Stimulated activated naive B cell treated with anti-CD40 and anti-IgM and Interleukin-4, amounts not matched to agents 10 μg/mL and 1 μg/mL and 100 μg/mL, for 72 hours (primary cell): ENCODE measurements at regions not wholly inside any gene's neighbourhood (a gene's known extent, or its start where the extent isn't known, plus 50 kb on each side); places are given as distances from the start of the nearest gene placed in this dataset.
"Not testable (repeated sequence)": the region's sequence is repeated elsewhere in the genome, so short reads cannot be mapped to it uniquely, and the experiment has no call there.

Experiments
- ATAC-seq, 2 donors: fragments of 150-1000 bp; cut with Tn5 transposase; replicated peaks; 2 replicates each; pipeline ENCODE4 v1.10.0; 2021; ENCODE audit warnings: moderate library complexity in 1 of 2
- DNase-seq: peaks from one replicate; pipeline ENCODE4 v3.0.0; 2021
- H3K27ac Mint-ChIP-seq: one replicate; pipeline ENCODE4 v1.8.0; 2022; ENCODE audit warnings: mild to moderate bottlenecking, mixed read lengths
- H3K27me3 Mint-ChIP-seq, 2 donors: one replicate each; pipeline ENCODE4 v1.8.0; 2022; ENCODE audit warnings: mixed read lengths in 2 of 2
- H3K36me3 Mint-ChIP-seq, 2 donors: one replicate each; pipeline ENCODE4 v1.8.0; 2022; ENCODE audit warnings: mixed read lengths in 2 of 2, mild to moderate bottlenecking in 1 of 2
- H3K4me1 Mint-ChIP-seq, 2 donors: one replicate each; pipeline ENCODE4 v1.8.0; 2022; ENCODE audit warnings: mixed read lengths in 2 of 2, mild to moderate bottlenecking in 1 of 2
- H3K4me3 Mint-ChIP-seq, 2 donors: one replicate each; pipeline ENCODE4 v1.8.0; 2022; ENCODE audit warnings: mild to moderate bottlenecking in 2 of 2, mixed read lengths in 2 of 2, moderate library complexity in 1 of 2
- H3K9me3 Mint-ChIP-seq, 2 donors: one replicate each; pipeline ENCODE4 v1.8.0; 2022; ENCODE audit warnings: mixed read lengths in 2 of 2, mild to moderate bottlenecking in 1 of 2

GRCh38 chr17:5897981-5898380, 172.2 kb upstream of the WSCD1 start:
- H3K4me3 Mint-ChIP-seq, DNase-seq: not testable (repeated sequence)

GRCh38 chr17:5898406-5898805, 171.8 kb upstream of the WSCD1 start:
- peaks cover 0 to 9% of the 10 kb centered on the region in 2 donors for H3K9me3 Mint-ChIP-seq
- peaks cover 5 to 6% of the 10 kb centered on the region in 2 donors for H3K4me1 Mint-ChIP-seq
- no peak for DNase-seq
- H3K27ac Mint-ChIP-seq, result no peak overlapping the region
- ATAC-seq, result no peak
- peaks cover 0 to 2% of the 10 kb centered on the region in 2 donors for H3K36me3 Mint-ChIP-seq
- H3K4me3 Mint-ChIP-seq, result no peak overlapping the region
- H3K27me3 Mint-ChIP-seq, result peaks cover 23 to 33% of the 10 kb centered on the region in 2 donors

More at GRCh38 chr17:5897981-5898380, 172.2 kb upstream of the WSCD1 start:
- H3K27ac Mint-ChIP-seq, H3K36me3 Mint-ChIP-seq, ATAC-seq, H3K9me3 Mint-ChIP-seq, H3K4me1 Mint-ChIP-seq: not testable (repeated sequence)
- peaks cover 23 to 37% of the 10 kb centered on the region in 2 donors for H3K27me3 Mint-ChIP-seq

GRCh38 chr17:5899496-5900195, 170.5 kb upstream of the WSCD1 start:
- ATAC-seq (no peak), DNase-seq (no peak)
- no peak overlapping the region for H3K27ac Mint-ChIP-seq
- no peak overlapping the region for H3K4me3 Mint-ChIP-seq
- peaks cover 0 to 2% of the 10 kb centered on the region in 2 donors for H3K36me3 Mint-ChIP-seq
- peaks cover 5 to 6% of the 10 kb centered on the region in 2 donors for H3K4me1 Mint-ChIP-seq
- H3K27me3 Mint-ChIP-seq, result peaks cover 23 to 27% of the 10 kb centered on the region in 2 donors
- peaks cover 9 to 12% of the 10 kb centered on the region in 2 donors for H3K9me3 Mint-ChIP-seq

- Mint-ChIP-seq H3K36me3 (peaks cover 0 to 2% of the 10 kb centered on the region in 2 donors), H3K4me3 (no peak overlapping the region), H3K27me3 (peaks cover 17 to 22% of the 10 kb centered on the region in 2 donors), H3K9me3 (peaks cover 9 to 14% of the 10 kb centered on the region in 2 donors), H3K27ac (no peak overlapping the region), H3K4me1 (peaks cover 3 to 5% of the 10 kb centered on the region in 2 donors)
- DNase-seq (no peak), ATAC-seq (no peak)
Observed at GRCh38 chr17:5901731-5902130, 168.4 kb upstream of the WSCD1 start.

GRCh38 chr17:5902181-5903140, 167.7 kb upstream of the WSCD1 start:
- ATAC-seq, result no peak
- Mint-ChIP-seq H3K4me3 (no peak overlapping the region), H3K36me3 (peaks cover 0 to 2% of the 10 kb centered on the region in 2 donors)

GRCh38 chr17:5911919-5912318, 158.3 kb upstream of the WSCD1 start:
- H3K4me1 Mint-ChIP-seq, result no peaks in the 10 kb centered on the region
- H3K9me3 Mint-ChIP-seq, result peaks cover 0 to 7% of the 10 kb centered on the region in 2 donors
- ATAC-seq (no peak), DNase-seq (no peak)
- no peak overlapping the region for H3K27ac Mint-ChIP-seq
- H3K4me3 Mint-ChIP-seq, result no peak overlapping the region
- no peaks in the 10 kb centered on the region for H3K36me3 Mint-ChIP-seq
- peaks cover 7 to 8% of the 10 kb centered on the region in 2 donors for H3K27me3 Mint-ChIP-seq

More at GRCh38 chr17:5902181-5903140, 167.7 kb upstream of the WSCD1 start:
- H3K4me1 Mint-ChIP-seq, result peaks cover 2% of the 10 kb centered on the region in 2 donors
- H3K9me3 Mint-ChIP-seq, result peaks cover 9 to 14% of the 10 kb centered on the region in 2 donors
- peaks cover 11 to 16% of the 10 kb centered on the region in 2 donors for H3K27me3 Mint-ChIP-seq
- H3K27ac Mint-ChIP-seq, result no peak overlapping the region
- DNase-seq, result no peak

GRCh38 chr17:5913032-5913531, 157.1 kb upstream of the WSCD1 start:
- Mint-ChIP-seq H3K9me3 (peaks cover 0 to 7% of the 10 kb centered on the region in 2 donors), H3K4me3 (no peak overlapping the region), H3K27ac (no peak overlapping the region), H3K36me3 (no peaks in the 10 kb centered on the region), H3K4me1 (no peaks in the 10 kb centered on the region), H3K27me3 (peaks cover 7 to 8% of the 10 kb centered on the region in 2 donors)
- no peak for ATAC-seq
- DNase-seq, result no peak

GRCh38 chr17:5913641-5914040, 156.5 kb upstream of the WSCD1 start:
- peaks cover 7 to 8% of the 10 kb centered on the region in 2 donors for H3K27me3 Mint-ChIP-seq
- no peaks in the 10 kb centered on the region for H3K4me1 Mint-ChIP-seq
- peaks cover 0 to 7% of the 10 kb centered on the region in 2 donors for H3K9me3 Mint-ChIP-seq
- H3K36me3 Mint-ChIP-seq, result no peaks in the 10 kb centered on the region
- H3K27ac Mint-ChIP-seq, result no peak overlapping the region
- no peak overlapping the region for H3K4me3 Mint-ChIP-seq
- DNase-seq (no peak), ATAC-seq (no peak)

GRCh38 chr17:5915337-5915736, 154.8 kb upstream of the WSCD1 start:
- H3K4me3 Mint-ChIP-seq, result no peak overlapping the region
- H3K4me1 Mint-ChIP-seq, result no peaks in the 10 kb centered on the region
- DNase-seq (no peak), ATAC-seq (no peak)
- no peaks in the 10 kb centered on the region for H3K36me3 Mint-ChIP-seq
- H3K27me3 Mint-ChIP-seq, result peaks cover 4 to 15% of the 10 kb centered on the region in 2 donors
- H3K27ac Mint-ChIP-seq, result no peak overlapping the region
- H3K9me3 Mint-ChIP-seq, result peaks cover 0 to 4% of the 10 kb centered on the region in 2 donors

GRCh38 chr17:5919089-5919488, 151.1 kb upstream of the WSCD1 start:
- no peaks in the 10 kb centered on the region for H3K36me3 Mint-ChIP-seq
- no peak overlapping the region for H3K27ac Mint-ChIP-seq
- ATAC-seq, result no peak
- H3K27me3 Mint-ChIP-seq, result peaks cover 0 to 8% of the 10 kb centered on the region in 2 donors
- H3K4me3 Mint-ChIP-seq, result no peak overlapping the region
- no peaks in the 10 kb centered on the region for H3K4me1 Mint-ChIP-seq
- DNase-seq, result no peak
- no peaks in the 10 kb centered on the region for H3K9me3 Mint-ChIP-seq

- H3K27me3 Mint-ChIP-seq, result peaks cover 0 to 8% of the 10 kb centered on the region in 2 donors
Observed at GRCh38 chr17:5921512-5922282, 148.5 kb upstream of the WSCD1 start.

GRCh38 chr17:5922476-5922875, 147.7 kb upstream of the WSCD1 start:
- Mint-ChIP-seq H3K36me3 (no peaks in the 10 kb centered on the region), H3K4me3 (no peak overlapping the region), H3K4me1 (no peaks in the 10 kb centered on the region), H3K27me3 (peaks cover 0 to 8% of the 10 kb centered on the region in 2 donors), H3K9me3 (no peaks in the 10 kb centered on the region), H3K27ac (no peak overlapping the region)
- DNase-seq, result no peak
- no peak for ATAC-seq

More at GRCh38 chr17:5921512-5922282, 148.5 kb upstream of the WSCD1 start:
- Mint-ChIP-seq H3K4me1 (no peaks in the 10 kb centered on the region), H3K36me3 (no peaks in the 10 kb centered on the region), H3K27ac (no peak overlapping the region), H3K4me3 (no peak overlapping the region), H3K9me3 (no peaks in the 10 kb centered on the region)
- no peak for ATAC-seq
- DNase-seq, result no peak

- Mint-ChIP-seq H3K4me1 (no peaks in the 10 kb centered on the region), H3K27ac (no peak overlapping the region), H3K36me3 (no peaks in the 10 kb centered on the region), H3K9me3 (peaks cover 0 to 4% of the 10 kb centered on the region in 2 donors), H3K27me3 (peaks cover 0 to 4% of the 10 kb centered on the region in 2 donors), H3K4me3 (no peak overlapping the region)
- ATAC-seq, result no peak
- DNase-seq, result no peak
Observed at GRCh38 chr17:5929721-5930120, 140.5 kb upstream of the WSCD1 start.

GRCh38 chr17:5930555-5930954, 139.6 kb upstream of the WSCD1 start:
- not testable (repeated sequence) for ATAC-seq, H3K27ac Mint-ChIP-seq, DNase-seq

More at GRCh38 chr17:5930555-5930954, 139.6 kb upstream of the WSCD1 start:
- not testable (repeated sequence) for H3K4me1 Mint-ChIP-seq, H3K4me3 Mint-ChIP-seq, H3K36me3 Mint-ChIP-seq, H3K27me3 Mint-ChIP-seq, H3K9me3 Mint-ChIP-seq
